DND-41 (cell line): ENCODE measurements at regions not wholly inside any gene's neighbourhood (a gene's known extent, or its start where the extent isn't known, plus 50 kb on each side); places are given as distances from the start of the nearest gene placed in this dataset.

Source experiments
- CTCF ChIP-seq: IDR thresholded peaks from 2 replicates; pipeline ENCODE4 v1.5.1; 2012; ENCODE audit warnings: borderline replicate concordance, low read length, moderate library complexity, mild to moderate bottlenecking; ENCODE audit not compliant: poor library complexity, severe bottlenecking; ENCODE audit errors: extremely low read depth
- EZH2 ChIP-seq: IDR thresholded peaks from 3 replicates; pipeline ENCODE4 v1.6.1; 2012; ENCODE audit warnings: borderline replicate concordance, low read depth, mild to moderate bottlenecking, moderate library complexity, low read length, inconsistent platforms; ENCODE audit not compliant: severe bottlenecking

GRCh38 chr4:187547316-187547715 lies 448.3 kb upstream of the ZFP42 start:
- TF ChIP-seq CTCF (no peak), EZH2 (no peak)
